Brain microvascular endothelial cell (primary cell): ENCODE measurements at regions not wholly inside any gene's neighbourhood (a gene's known extent, or its start where the extent isn't known, plus 50 kb on each side); places are given as distances from the start of the nearest gene placed in this dataset.

Source experiments
- DNase-seq: peaks from one replicate; pipeline ENCODE4 v3.0.0-alpha.2; 2020
- H3K27ac ChIP-seq: fragments of 250-450 bp; sonication (Bioruptor Pico); 2 replicates; pipeline ENCODE4 v1.5.1; 2020; ENCODE audit warnings: mild to moderate bottlenecking, moderate library complexity
- H3K27me3 ChIP-seq: fragments of 250-450 bp; sonication (Bioruptor Pico); replicated peaks from 2 replicates; pipeline ENCODE4 v1.5.1; 2020; ENCODE audit warnings: mild to moderate bottlenecking
- H3K36me3 ChIP-seq: fragments of 250-450 bp; sonication (Bioruptor Pico); replicated peaks from 2 replicates; pipeline ENCODE4 v1.5.1; 2020; ENCODE audit warnings: mild to moderate bottlenecking
- H3K4me3 ChIP-seq: 2 replicates; pipeline ENCODE4 v1.5.1; 2011; ENCODE audit warnings: low read depth, mild to moderate bottlenecking, control low read depth, low read length, moderate library complexity
- CTCF ChIP-seq: IDR thresholded peaks from 2 replicates; pipeline ENCODE4 v1.5.1; 2011; ENCODE audit warnings: low read depth, mild to moderate bottlenecking, moderate library complexity, low read length, control low read depth, inconsistent platforms; ENCODE audit errors: missing control alignments
- in situ Hi-C: cut with HindIII; loops from 2 replicates; pipeline ENCODE4 v1.10.0; 2017; ENCODE audit warnings: low sequenced_read_pairs, low pct_ligation_motif_present

DNA sequence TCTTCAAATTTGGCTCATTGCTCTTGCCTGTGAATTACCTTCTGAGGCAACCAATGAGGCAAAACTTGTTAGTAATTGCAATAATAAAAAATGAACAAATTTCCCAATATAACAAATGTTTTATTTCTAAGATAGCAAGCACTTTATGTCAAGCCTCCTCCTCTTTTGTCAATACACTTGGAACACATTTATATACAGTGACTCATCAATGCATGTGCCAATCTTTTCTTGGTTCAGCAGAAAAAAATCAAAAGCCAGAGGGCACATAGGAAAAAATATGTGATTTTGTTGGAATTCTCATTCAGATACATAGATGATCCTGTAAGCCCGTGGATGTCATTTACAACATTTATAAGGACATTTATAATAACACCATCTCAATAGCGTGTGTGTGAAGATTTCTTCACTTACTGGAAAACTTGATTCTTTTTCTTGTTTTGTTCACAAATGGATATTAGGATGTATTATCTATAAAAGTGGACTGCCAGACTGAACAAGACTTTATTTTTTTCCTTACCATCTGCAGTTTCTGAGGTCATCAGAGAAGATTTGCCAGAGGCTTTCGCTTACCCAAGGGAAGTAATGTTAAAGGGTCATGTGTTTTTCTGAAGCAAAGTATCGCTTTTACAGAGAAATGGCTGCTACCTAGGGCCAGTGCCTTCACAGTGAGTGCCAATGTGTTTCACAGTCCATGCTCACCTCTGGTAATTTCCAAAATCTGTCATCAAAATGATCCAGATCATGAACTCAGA, 645.7 kb upstream of the PTBP2 start:
- Histone ChIP-seq H3K27me3 (no peaks in the 10 kb centered on the region), H3K36me3 (no peaks in the 10 kb centered on the region), H3K27ac (no peak overlapping the region), H3K4me3 (no peak overlapping the region)
- in situ Hi-C loops, result no loop called here
- DNase-seq, result no peak
- TF ChIP-seq CTCF, result no peak

GRCh38 chr1:96076589-96076988, 645.0 kb upstream of the PTBP2 start:
- no peak for TF ChIP-seq CTCF
- H3K4me3 ChIP-seq, result no peak overlapping the region

GRCh38 chr1:96079581-96079980, 642.0 kb upstream of the PTBP2 start:
- Histone ChIP-seq H3K27me3 (no peaks in the 10 kb centered on the region), H3K36me3 (no peaks in the 10 kb centered on the region), H3K4me3 (no peak overlapping the region), H3K27ac (no peak overlapping the region)
- no peak for DNase-seq
- TF ChIP-seq CTCF, result no peak
- in situ Hi-C loops, result no loop called here

More at GRCh38 chr1:96076589-96076988, 645.0 kb upstream of the PTBP2 start:
- in situ Hi-C loops, result no loop called here
- DNase-seq, result no peak
- H3K27ac ChIP-seq, result no peak overlapping the region
- no peaks in the 10 kb centered on the region for H3K36me3 ChIP-seq
- no peaks in the 10 kb centered on the region for H3K27me3 ChIP-seq

- H3K27me3 ChIP-seq, result no peaks in the 10 kb centered on the region
- no peak overlapping the region for H3K4me3 ChIP-seq
- no peak for DNase-seq
- no peaks in the 10 kb centered on the region for H3K36me3 ChIP-seq
- no peak overlapping the region for H3K27ac ChIP-seq
- in situ Hi-C loops, result no loop called here
- no peak for TF ChIP-seq CTCF
Measured at GRCh38 chr1:96080925-96081324, 640.7 kb upstream of the PTBP2 start.

GRCh38 chr1:96087719-96088118, 633.9 kb upstream of the PTBP2 start:
- DNase-seq, result no peak
- Histone ChIP-seq H3K27ac (no peak overlapping the region), H3K27me3 (no peaks in the 10 kb centered on the region), H3K36me3 (no peaks in the 10 kb centered on the region), H3K4me3 (no peak overlapping the region)
- no peak for TF ChIP-seq CTCF
- in situ Hi-C loops, result no loop called here

GRCh38 chr1:96090134-96090533, 631.5 kb upstream of the PTBP2 start:
- H3K4me3 ChIP-seq, result no peak overlapping the region
- no peaks in the 10 kb centered on the region for H3K36me3 ChIP-seq
- no peak for TF ChIP-seq CTCF
- H3K27me3 ChIP-seq, result no peaks in the 10 kb centered on the region
- in situ Hi-C loops, result no loop called here
- no peak for DNase-seq
- no peak overlapping the region for H3K27ac ChIP-seq
